Panc1 (cell line): ENCODE measurements at regions not wholly inside any gene's neighbourhood (a gene's known extent, or its start where the extent isn't known, plus 50 kb on each side); places are given as distances from the start of the nearest gene placed in this dataset.

Experiments
- ATAC-seq: fragments of 200-7000 bp; cut with Tn5 transposase; 2 replicates; pipeline ENCODE4 v1.9.1; 2020; ENCODE audit warnings: mild to moderate bottlenecking, moderate library complexity
- BruUV-seq: library from RNA; stranded (reverse); fragments of 400-500 nt; replicated peaks from 2 replicates; lab custom pipeline; 2021; lab: Mats Ljungman, UMichigan
- CTCF ChIA-PET: fragments of 300-600 bp; sonication (Branson Sonifier 250); formaldehyde crosslinking; loops from one replicate; lab custom pipeline; 2022; ENCODE audit warnings: antibody characterized with exemption; lab: Charles Lee
- POLR2A ChIA-PET: fragments of 300-600 bp; sonication (Branson Sonifier 250); formaldehyde crosslinking; loops from one replicate; lab custom pipeline; 2022; ENCODE audit warnings: antibody characterized with exemption; lab: Charles Lee
- DNase-seq: peaks from one replicate; pipeline ENCODE4 v3.0.0-alpha.2; 2010; ENCODE audit warnings: low read depth, low spot score
- H3K27ac ChIP-seq: 2 replicates; pipeline ENCODE4 v1.5.1; 2011; ENCODE audit warnings: mild to moderate bottlenecking, low read length, inconsistent platforms
- H3K27me3 ChIP-seq: fragments of 200-500 bp; sonication (Bioruptor generic); 2 replicates; pipeline ENCODE4 v1.6.0; 2014; ENCODE audit warnings: low read length, inconsistent platforms; ENCODE audit not compliant: control insufficient read depth, insufficient read depth
- H3K36me3 ChIP-seq: fragments of 200-500 bp; sonication (Bioruptor generic); 2 replicates; pipeline ENCODE4 v1.5.1; 2014; ENCODE audit warnings: inconsistent platforms, mild to moderate bottlenecking, low read length, moderate library complexity; ENCODE audit not compliant: control insufficient read depth, insufficient read depth
- H3K4me1 ChIP-seq: 2 replicates; pipeline ENCODE4 v1.5.1; 2011; ENCODE audit warnings: inconsistent platforms, mild to moderate bottlenecking, low read length, moderate library complexity; ENCODE audit not compliant: control insufficient read depth, insufficient read depth
- H3K4me3 ChIP-seq, 2 experiments: 2 replicates each; pipeline ENCODE4 v1.5.1; 2011 to 2012; ENCODE audit warnings: low read depth in 2 of 2, low read length in 2 of 2, mild to moderate bottlenecking in 2 of 2, inconsistent platforms in 1 of 2, moderate library complexity in 1 of 2
- H3K9me3 ChIP-seq: fragments of 200-500 bp; sonication (Bioruptor generic); 2 replicates; pipeline ENCODE4 v1.5.1; 2014; ENCODE audit warnings: low read depth, mild to moderate bottlenecking, inconsistent platforms, low read length, moderate library complexity; ENCODE audit not compliant: control insufficient read depth, insufficient read depth
- CTCF ChIP-seq: fragments of 450-650 bp; IDR thresholded peaks from 2 replicates; pipeline ENCODE4 v1.5.1; 2017; ENCODE audit warnings: mild to moderate bottlenecking
- POLR2AphosphoS5 ChIP-seq: IDR thresholded peaks from 2 replicates; pipeline ENCODE4 v1.6.1; 2012; ENCODE audit warnings: mild to moderate bottlenecking, low read depth, low read length, moderate library complexity
- SIN3A ChIP-seq: IDR thresholded peaks from 2 replicates; pipeline ENCODE4 v1.6.1; 2012; ENCODE audit warnings: low read depth, mild to moderate bottlenecking, low read length, moderate library complexity, borderline replicate concordance; ENCODE audit not compliant: insufficient read depth
- TCF7L2 ChIP-seq: IDR thresholded peaks from 2 replicates; pipeline ENCODE4 v1.6.1; 2011; ENCODE audit warnings: mild to moderate bottlenecking, low read depth, low read length, inconsistent platforms
- in situ Hi-C: cut with HindIII; loops from 2 replicates; pipeline ENCODE4 v1.10.0; 2016; ENCODE audit warnings: low sequenced_read_pairs, low pct_unique_long_range_greater_than_20kb
- intact Hi-C: fragments of 100-400 bp; cut with micrococcal nuclease; formaldehyde crosslinking; loops from one replicate; pipeline ENCODE4 v1.10.0; 2022; ENCODE audit not compliant: unreplicated experiment
- TF ChIP-seq, protein P1 (sequence below), 2 experiments: IDR thresholded peaks; 2 replicates each; pipeline ENCODE4 v1.6.1; 2011 to 2012; ENCODE audit warnings: low read depth in 2 of 2, control low read depth in 1 of 2, low read length in 1 of 2, mild to moderate bottlenecking in 1 of 2, moderate library complexity in 1 of 2; ENCODE audit not compliant: insufficient read depth in 1 of 2

GRCh38 chr7:46143949-46144917 lies 223.2 kb upstream of the IGFBP3 start:
- ATAC-seq: no peak
- ChIA-PET POLR2A (no interaction called here), CTCF (no interaction called here)
- no peaks in the 10 kb centered on the region for H3K36me3 ChIP-seq
- no peak for DNase-seq
- H3K27me3 ChIP-seq: no peaks in the 10 kb centered on the region
- no peak overlapping the region for H3K4me3 ChIP-seq
- BruUV-seq: no TSS peak
- H3K9me3 ChIP-seq: no peaks in the 10 kb centered on the region
- H3K27ac ChIP-seq: peak overlapping the region; percentile 58; the same call in 1 of the 2 replicates
- H3K4me1 ChIP-seq: peaks cover 3% of the 10 kb centered on the region; the same call in 1 of the 2 replicates
- in situ Hi-C loops (no loop called here), intact Hi-C loops (no loop called here)
- TF ChIP-seq SIN3A (no peak), POLR2AphosphoS5 (no peak), CTCF (no peak)
- TF ChIP-seq, protein P1, sequence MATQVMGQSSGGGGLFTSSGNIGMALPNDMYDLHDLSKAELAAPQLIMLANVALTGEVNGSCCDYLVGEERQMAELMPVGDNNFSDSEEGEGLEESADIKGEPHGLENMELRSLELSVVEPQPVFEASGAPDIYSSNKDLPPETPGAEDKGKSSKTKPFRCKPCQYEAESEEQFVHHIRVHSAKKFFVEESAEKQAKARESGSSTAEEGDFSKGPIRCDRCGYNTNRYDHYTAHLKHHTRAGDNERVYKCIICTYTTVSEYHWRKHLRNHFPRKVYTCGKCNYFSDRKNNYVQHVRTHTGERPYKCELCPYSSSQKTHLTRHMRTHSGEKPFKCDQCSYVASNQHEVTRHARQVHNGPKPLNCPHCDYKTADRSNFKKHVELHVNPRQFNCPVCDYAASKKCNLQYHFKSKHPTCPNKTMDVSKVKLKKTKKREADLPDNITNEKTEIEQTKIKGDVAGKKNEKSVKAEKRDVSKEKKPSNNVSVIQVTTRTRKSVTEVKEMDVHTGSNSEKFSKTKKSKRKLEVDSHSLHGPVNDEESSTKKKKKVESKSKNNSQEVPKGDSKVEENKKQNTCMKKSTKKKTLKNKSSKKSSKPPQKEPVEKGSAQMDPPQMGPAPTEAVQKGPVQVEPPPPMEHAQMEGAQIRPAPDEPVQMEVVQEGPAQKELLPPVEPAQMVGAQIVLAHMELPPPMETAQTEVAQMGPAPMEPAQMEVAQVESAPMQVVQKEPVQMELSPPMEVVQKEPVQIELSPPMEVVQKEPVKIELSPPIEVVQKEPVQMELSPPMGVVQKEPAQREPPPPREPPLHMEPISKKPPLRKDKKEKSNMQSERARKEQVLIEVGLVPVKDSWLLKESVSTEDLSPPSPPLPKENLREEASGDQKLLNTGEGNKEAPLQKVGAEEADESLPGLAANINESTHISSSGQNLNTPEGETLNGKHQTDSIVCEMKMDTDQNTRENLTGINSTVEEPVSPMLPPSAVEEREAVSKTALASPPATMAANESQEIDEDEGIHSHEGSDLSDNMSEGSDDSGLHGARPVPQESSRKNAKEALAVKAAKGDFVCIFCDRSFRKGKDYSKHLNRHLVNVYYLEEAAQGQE (IDR thresholded peaks at IDR 0.05; ENCODE audit: insufficient read depth in 1 of 2, low read depth in 2 of 2, low read length in 1 of 2): no peak

GRCh38 chr7:46143421-46143820 lies 222.3 kb upstream of the IGFBP3 start:
- in situ Hi-C loops (no loop called here), intact Hi-C loops (no loop called here)
- Histone ChIP-seq H3K27ac (no peak overlapping the region), H3K9me3 (no peaks in the 10 kb centered on the region), H3K4me1 (peaks cover 3% of the 10 kb centered on the region; the same call in 1 of the 2 replicates), H3K27me3 (no peaks in the 10 kb centered on the region), H3K4me3 (no peak overlapping the region), H3K36me3 (no peaks in the 10 kb centered on the region)
- TF ChIP-seq CTCF: no peak
- TF ChIP-seq TCF7L2: no peak
- no peak for TF ChIP-seq SIN3A
- TF ChIP-seq POLR2AphosphoS5: no peak
- TF ChIP-seq, protein P1 (IDR thresholded peaks at IDR 0.05; ENCODE audit: insufficient read depth in 1 of 2, low read depth in 2 of 2, low read length in 1 of 2): no peak
- DNase-seq (no peak), ATAC-seq (no peak)
- ChIA-PET CTCF (no interaction called here), POLR2A (no interaction called here)
- BruUV-seq: no TSS peak
